GM12878 (cell line): ENCODE measurements at regions not wholly inside any gene's neighbourhood (a gene's known extent, or its start where the extent isn't known, plus 50 kb on each side); places are given as distances from the start of the nearest gene placed in this dataset.
"Not testable (repeated sequence)": the region's sequence is repeated elsewhere in the genome, so short reads cannot be mapped to it uniquely, and the experiment has no call there.

ENCODE experiments used
- RFX5 ChIP-seq: IDR thresholded peaks from 2 replicates; pipeline ENCODE4 v1.6.1; 2011; ENCODE audit warnings: low read depth, low read length, improper control_type of control experiment
- TF ChIP-seq, protein P1 (sequence below), 3 experiments: IDR thresholded peaks in 2 of 3; conservative IDR thresholded peaks in 1 of 3; 2 replicates each; pipeline ENCODE4 v1.5.1; 2011; ENCODE audit warnings: low read depth in 3 of 3, low read length in 3 of 3, mild to moderate bottlenecking in 3 of 3, control low read depth in 2 of 3, moderate library complexity in 2 of 3, inconsistent platforms in 1 of 3, mixed read lengths in 1 of 3; ENCODE audit not compliant: control insufficient read depth in 2 of 3, insufficient read depth in 1 of 3; ENCODE audit errors: extremely low read depth in 1 of 3
- TF ChIP-seq, protein P2 (sequence below): fragments of 150-350 bp; IDR thresholded peaks from 2 replicates; pipeline ENCODE4 v1.6.1; 2016; ENCODE audit warnings: low read depth, low read length
- TF ChIP-seq, protein P3 (sequence below): IDR thresholded peaks from 2 replicates; pipeline ENCODE4 v1.6.1; 2012; ENCODE audit warnings: mild to moderate bottlenecking, low read depth, low read length

DNA sequence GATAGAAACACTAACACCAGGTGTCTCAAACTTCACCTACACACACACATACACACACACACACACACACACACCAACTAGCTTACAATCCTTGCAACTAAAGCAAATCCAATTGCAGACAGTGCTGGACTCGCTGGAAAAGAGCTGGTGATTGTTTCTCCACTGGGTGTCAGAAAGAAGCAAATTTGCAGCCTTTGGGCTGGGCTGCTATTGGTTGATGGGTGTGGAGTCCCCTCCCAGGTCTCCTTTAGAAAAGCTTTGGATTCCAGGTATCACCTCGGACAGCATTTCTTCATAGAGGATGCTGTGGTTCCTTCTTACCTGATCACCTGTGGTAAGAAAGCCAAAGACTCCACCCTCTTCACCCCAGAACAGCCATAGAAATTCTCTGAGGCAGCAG, 307.5 kb downstream of the SPATA31A6 start:
- TF ChIP-seq, protein P1, sequence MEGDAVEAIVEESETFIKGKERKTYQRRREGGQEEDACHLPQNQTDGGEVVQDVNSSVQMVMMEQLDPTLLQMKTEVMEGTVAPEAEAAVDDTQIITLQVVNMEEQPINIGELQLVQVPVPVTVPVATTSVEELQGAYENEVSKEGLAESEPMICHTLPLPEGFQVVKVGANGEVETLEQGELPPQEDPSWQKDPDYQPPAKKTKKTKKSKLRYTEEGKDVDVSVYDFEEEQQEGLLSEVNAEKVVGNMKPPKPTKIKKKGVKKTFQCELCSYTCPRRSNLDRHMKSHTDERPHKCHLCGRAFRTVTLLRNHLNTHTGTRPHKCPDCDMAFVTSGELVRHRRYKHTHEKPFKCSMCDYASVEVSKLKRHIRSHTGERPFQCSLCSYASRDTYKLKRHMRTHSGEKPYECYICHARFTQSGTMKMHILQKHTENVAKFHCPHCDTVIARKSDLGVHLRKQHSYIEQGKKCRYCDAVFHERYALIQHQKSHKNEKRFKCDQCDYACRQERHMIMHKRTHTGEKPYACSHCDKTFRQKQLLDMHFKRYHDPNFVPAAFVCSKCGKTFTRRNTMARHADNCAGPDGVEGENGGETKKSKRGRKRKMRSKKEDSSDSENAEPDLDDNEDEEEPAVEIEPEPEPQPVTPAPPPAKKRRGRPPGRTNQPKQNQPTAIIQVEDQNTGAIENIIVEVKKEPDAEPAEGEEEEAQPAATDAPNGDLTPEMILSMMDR (IDR thresholded peaks at IDR 0.05 in 2 of 3, conservative IDR thresholded peaks at IDR 0.05 in 1 of 3; ENCODE audit: control insufficient read depth in 2 of 3, extremely low read depth in 1 of 3, insufficient read depth in 1 of 3, low read depth in 3 of 3, low read length in 3 of 3) = not testable (repeated sequence)
- not testable (repeated sequence) for TF ChIP-seq RFX5
- TF ChIP-seq, protein P2, sequence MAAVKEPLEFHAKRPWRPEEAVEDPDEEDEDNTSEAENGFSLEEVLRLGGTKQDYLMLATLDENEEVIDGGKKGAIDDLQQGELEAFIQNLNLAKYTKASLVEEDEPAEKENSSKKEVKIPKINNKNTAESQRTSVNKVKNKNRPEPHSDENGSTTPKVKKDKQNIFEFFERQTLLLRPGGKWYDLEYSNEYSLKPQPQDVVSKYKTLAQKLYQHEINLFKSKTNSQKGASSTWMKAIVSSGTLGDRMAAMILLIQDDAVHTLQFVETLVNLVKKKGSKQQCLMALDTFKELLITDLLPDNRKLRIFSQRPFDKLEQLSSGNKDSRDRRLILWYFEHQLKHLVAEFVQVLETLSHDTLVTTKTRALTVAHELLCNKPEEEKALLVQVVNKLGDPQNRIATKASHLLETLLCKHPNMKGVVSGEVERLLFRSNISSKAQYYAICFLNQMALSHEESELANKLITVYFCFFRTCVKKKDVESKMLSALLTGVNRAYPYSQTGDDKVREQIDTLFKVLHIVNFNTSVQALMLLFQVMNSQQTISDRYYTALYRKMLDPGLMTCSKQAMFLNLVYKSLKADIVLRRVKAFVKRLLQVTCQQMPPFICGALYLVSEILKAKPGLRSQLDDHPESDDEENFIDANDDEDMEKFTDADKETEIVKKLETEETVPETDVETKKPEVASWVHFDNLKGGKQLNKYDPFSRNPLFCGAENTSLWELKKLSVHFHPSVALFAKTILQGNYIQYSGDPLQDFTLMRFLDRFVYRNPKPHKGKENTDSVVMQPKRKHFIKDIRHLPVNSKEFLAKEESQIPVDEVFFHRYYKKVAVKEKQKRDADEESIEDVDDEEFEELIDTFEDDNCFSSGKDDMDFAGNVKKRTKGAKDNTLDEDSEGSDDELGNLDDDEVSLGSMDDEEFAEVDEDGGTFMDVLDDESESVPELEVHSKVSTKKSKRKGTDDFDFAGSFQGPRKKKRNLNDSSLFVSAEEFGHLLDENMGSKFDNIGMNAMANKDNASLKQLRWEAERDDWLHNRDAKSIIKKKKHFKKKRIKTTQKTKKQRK = not testable (repeated sequence)
- TF ChIP-seq, protein P3, sequence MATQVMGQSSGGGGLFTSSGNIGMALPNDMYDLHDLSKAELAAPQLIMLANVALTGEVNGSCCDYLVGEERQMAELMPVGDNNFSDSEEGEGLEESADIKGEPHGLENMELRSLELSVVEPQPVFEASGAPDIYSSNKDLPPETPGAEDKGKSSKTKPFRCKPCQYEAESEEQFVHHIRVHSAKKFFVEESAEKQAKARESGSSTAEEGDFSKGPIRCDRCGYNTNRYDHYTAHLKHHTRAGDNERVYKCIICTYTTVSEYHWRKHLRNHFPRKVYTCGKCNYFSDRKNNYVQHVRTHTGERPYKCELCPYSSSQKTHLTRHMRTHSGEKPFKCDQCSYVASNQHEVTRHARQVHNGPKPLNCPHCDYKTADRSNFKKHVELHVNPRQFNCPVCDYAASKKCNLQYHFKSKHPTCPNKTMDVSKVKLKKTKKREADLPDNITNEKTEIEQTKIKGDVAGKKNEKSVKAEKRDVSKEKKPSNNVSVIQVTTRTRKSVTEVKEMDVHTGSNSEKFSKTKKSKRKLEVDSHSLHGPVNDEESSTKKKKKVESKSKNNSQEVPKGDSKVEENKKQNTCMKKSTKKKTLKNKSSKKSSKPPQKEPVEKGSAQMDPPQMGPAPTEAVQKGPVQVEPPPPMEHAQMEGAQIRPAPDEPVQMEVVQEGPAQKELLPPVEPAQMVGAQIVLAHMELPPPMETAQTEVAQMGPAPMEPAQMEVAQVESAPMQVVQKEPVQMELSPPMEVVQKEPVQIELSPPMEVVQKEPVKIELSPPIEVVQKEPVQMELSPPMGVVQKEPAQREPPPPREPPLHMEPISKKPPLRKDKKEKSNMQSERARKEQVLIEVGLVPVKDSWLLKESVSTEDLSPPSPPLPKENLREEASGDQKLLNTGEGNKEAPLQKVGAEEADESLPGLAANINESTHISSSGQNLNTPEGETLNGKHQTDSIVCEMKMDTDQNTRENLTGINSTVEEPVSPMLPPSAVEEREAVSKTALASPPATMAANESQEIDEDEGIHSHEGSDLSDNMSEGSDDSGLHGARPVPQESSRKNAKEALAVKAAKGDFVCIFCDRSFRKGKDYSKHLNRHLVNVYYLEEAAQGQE = not testable (repeated sequence)
